OCI-M2 (cell line): ENCODE measurements at regions not wholly inside any gene's neighbourhood (a gene's known extent, or its start where the extent isn't known, plus 50 kb on each side); places are given as distances from the start of the nearest gene placed in this dataset.
"Not testable (repeated sequence)": the region's sequence is repeated elsewhere in the genome, so short reads cannot be mapped to it uniquely, and the experiment has no call there.

Experiments used
- DNase-seq: peaks from one replicate; lab custom pipeline; 2025; ENCODE audit not compliant: unreplicated experiment; lab: John Stamatoyannopoulos, UW

- DNase-seq, result no peak
Measured at GRCh38 chr14:89661392-89661791, 244.4 kb upstream of the FOXN3 start.

- not testable (repeated sequence) for DNase-seq
Measured at GRCh38 chr14:89660625-89661233, 243.7 kb upstream of the FOXN3 start.

GRCh38 chr14:89660166-89660565, 243.1 kb upstream of the FOXN3 start:
- DNase-seq, result no peak

GRCh38 chr14:89658977-89659670, 242.1 kb upstream of the FOXN3 start:
- no peak for DNase-seq

- no peak for DNase-seq
Measured at GRCh38 chr14:89657014-89657413, 240.0 kb upstream of the FOXN3 start.

- DNase-seq, result no peak
Measured at GRCh38 chr14:89654998-89655397, 238.0 kb upstream of the FOXN3 start.

- DNase-seq, result no peak
Measured at GRCh38 chr14:89652352-89652751, 235.3 kb upstream of the FOXN3 start.

- no peak for DNase-seq
Measured at GRCh38 chr14:89651805-89652204, 234.8 kb upstream of the FOXN3 start.

GRCh38 chr14:89650077-89650978, 233.3 kb upstream of the FOXN3 start:
- no peak for DNase-seq

- no peak for DNase-seq
Measured at GRCh38 chr14:89649451-89650075, 232.5 kb upstream of the FOXN3 start.

GRCh38 chr14:89648924-89649323, 231.9 kb upstream of the FOXN3 start:
- DNase-seq, result no peak

- no peak for DNase-seq
Measured at GRCh38 chr14:89648510-89648909, 231.5 kb upstream of the FOXN3 start.

- DNase-seq, result no peak
Measured at GRCh38 chr14:89646971-89647370, 229.9 kb upstream of the FOXN3 start.

GRCh38 chr14:89644641-89645040, 227.6 kb upstream of the FOXN3 start:
- no peak for DNase-seq

- DNase-seq, result no peak
Measured at GRCh38 chr14:89641495-89642175, 224.6 kb upstream of the FOXN3 start.

- DNase-seq, result no peak
Measured at GRCh38 chr14:89640141-89640540, 223.1 kb upstream of the FOXN3 start.

- DNase-seq, result no peak
Measured at GRCh38 chr14:89639687-89640086, 222.7 kb upstream of the FOXN3 start.

GRCh38 chr14:89638891-89639290, 221.9 kb upstream of the FOXN3 start:
- DNase-seq, result no peak

GRCh38 chr14:89637581-89637980, 220.5 kb upstream of the FOXN3 start:
- DNase-seq, result no peak

GRCh38 chr14:89635615-89636014, 218.6 kb upstream of the FOXN3 start:
- DNase-seq, result no peak

- DNase-seq, result no peak
Measured at GRCh38 chr14:89634037-89634436, 217.0 kb upstream of the FOXN3 start.
